Neural cell (in vitro differentiated cells): ENCODE measurements at regions not wholly inside any gene's neighbourhood (a gene's known extent, or its start where the extent isn't known, plus 50 kb on each side); places are given as distances from the start of the nearest gene placed in this dataset.

ENCODE experiments used
- CTCF ChIP-seq: fragments of 450-650 bp; IDR thresholded peaks from 2 replicates; pipeline ENCODE4 v1.5.1; 2014; ENCODE audit warnings: antibody characterized with exemption, mild to moderate bottlenecking, moderate library complexity; ENCODE audit not compliant: poor library complexity, severe bottlenecking
- EZH2 ChIP-seq: fragments of 200-600, 300-800 bp; shearing (Covaris generic), sonication (generic); IDR thresholded peaks from 2 replicates; pipeline ENCODE4 v1.6.1; 2014; ENCODE audit warnings: antibody characterized with exemption, low read length, borderline replicate concordance, mild to moderate bottlenecking; ENCODE audit not compliant: insufficient read depth, poor library complexity, severe bottlenecking
- MXI1 ChIP-seq: fragments of 450-650 bp; conservative IDR thresholded peaks from 2 replicates; pipeline ENCODE4 v1.6.1; 2014; ENCODE audit warnings: antibody characterized with exemption, mild to moderate bottlenecking; ENCODE audit not compliant: poor library complexity, severe bottlenecking
- RAD21 ChIP-seq: fragments of 450-650 bp; conservative IDR thresholded peaks from 2 replicates; pipeline ENCODE4 v1.6.1; 2014; ENCODE audit warnings: antibody characterized with exemption, mild to moderate bottlenecking, moderate library complexity
- SMC3 ChIP-seq: fragments of 450-650 bp; conservative IDR thresholded peaks from 2 replicates; pipeline ENCODE4 v1.6.1; 2014; ENCODE audit warnings: antibody characterized with exemption, mild to moderate bottlenecking, moderate library complexity; ENCODE audit not compliant: poor library complexity
- TAF1 ChIP-seq: IDR thresholded peaks from 2 replicates; pipeline ENCODE4 v1.6.1; 2012; ENCODE audit warnings: low read depth

- no peak for TF ChIP-seq SMC3
- no peak for TF ChIP-seq CTCF
- no peak for TF ChIP-seq MXI1
- no peak for TF ChIP-seq TAF1
- TF ChIP-seq RAD21: no peak
- TF ChIP-seq EZH2: no peak
Observed at GRCh38 chr10:123229927-123230630, 75.9 kb downstream of the BUB3 start.
